ENCODE measurements at regions not wholly inside any gene's neighbourhood (a gene's known extent, or its start where the extent isn't known, plus 50 kb on each side); places are given as distances from the start of the nearest gene placed in this dataset.

DNA sequence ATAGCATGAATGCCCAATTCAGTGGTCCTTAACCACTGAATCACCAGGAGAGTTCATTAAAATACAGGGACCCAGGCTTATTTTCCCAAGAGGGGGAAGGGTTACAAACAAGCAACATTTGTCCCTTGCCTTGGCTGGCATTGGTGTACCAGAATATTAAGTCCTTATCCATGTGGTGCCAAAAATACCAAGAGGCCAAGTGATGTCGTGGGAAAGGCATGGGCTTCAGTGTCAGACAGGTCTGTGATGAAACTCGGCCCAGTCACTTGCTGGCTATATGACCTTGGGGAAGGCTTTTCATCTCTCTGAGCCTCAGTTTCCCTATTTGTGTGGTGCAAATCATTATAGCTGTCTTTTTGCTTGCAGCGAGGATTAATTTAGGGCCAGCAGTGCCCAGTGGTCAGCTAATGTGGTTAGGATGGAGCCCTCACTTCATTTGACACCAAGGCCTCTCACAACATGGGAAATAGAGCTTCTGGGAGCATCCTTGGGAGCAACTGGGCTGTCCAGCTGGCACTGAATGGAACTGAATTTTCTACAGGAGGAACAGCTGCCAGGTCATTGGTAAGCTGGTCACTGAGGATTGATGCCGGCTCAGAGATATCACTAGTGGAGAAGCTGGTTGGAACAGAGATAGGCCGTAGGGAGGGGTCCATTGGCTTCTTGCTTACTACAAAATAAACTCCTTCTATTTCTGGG, 77.2 kb upstream of the PPP2R5A start:
- WGBS (ENCODE audit: insufficient coverage), result 39% methylated on average over 2 of the region's 5 CpGs

GRCh38 chr1:212208978-212209644, 76.1 kb upstream of the PPP2R5A start:
- WGBS (ENCODE audit: insufficient coverage), result no CpG with 5 or more reads among the region's 2 CpGs
- Histone ChIP-seq H3K27me3 (ENCODE audit: control insufficient read depth, insufficient read depth, low read length) (no peaks in the 10 kb centered on the region), H3K4me3 (ENCODE audit: low read depth, low read length) (no peak overlapping the region), H3K27ac (ENCODE audit: low read depth, low read length) (no peak overlapping the region), H3K9me3 (ENCODE audit: control insufficient read depth, insufficient read depth, low read length) (no peaks in the 10 kb centered on the region), H3K36me3 (ENCODE audit: control insufficient read depth, insufficient read depth, low read length) (no peaks in the 10 kb centered on the region), H3K4me1 (ENCODE audit: control insufficient read depth, insufficient read depth, low read length) (peaks cover 5% of the 10 kb centered on the region)
- no peak for DNase-seq (ENCODE audit: low read depth in 4 of 6, low spot score in 6 of 6)

More for the DNA sequence above, 77.2 kb upstream of the PPP2R5A start:
- H3K36me3 ChIP-seq (ENCODE audit: control insufficient read depth, insufficient read depth, low read length), result no peaks in the 10 kb centered on the region
- peaks cover 5% of the 10 kb centered on the region for H3K4me1 ChIP-seq (ENCODE audit: control insufficient read depth, insufficient read depth, low read length)
- H3K27ac ChIP-seq (ENCODE audit: low read depth, low read length), result no peak overlapping the region
- no peaks in the 10 kb centered on the region for H3K27me3 ChIP-seq (ENCODE audit: control insufficient read depth, insufficient read depth, low read length)
- H3K4me3 ChIP-seq (ENCODE audit: low read depth, low read length), result no peak overlapping the region
- peak in 2 of 6 donors; percentile 44 to 49 for DNase-seq (ENCODE audit: low read depth in 4 of 6, low spot score in 6 of 6)
- H3K9me3 ChIP-seq (ENCODE audit: control insufficient read depth, insufficient read depth, low read length), result no peaks in the 10 kb centered on the region

DNA sequence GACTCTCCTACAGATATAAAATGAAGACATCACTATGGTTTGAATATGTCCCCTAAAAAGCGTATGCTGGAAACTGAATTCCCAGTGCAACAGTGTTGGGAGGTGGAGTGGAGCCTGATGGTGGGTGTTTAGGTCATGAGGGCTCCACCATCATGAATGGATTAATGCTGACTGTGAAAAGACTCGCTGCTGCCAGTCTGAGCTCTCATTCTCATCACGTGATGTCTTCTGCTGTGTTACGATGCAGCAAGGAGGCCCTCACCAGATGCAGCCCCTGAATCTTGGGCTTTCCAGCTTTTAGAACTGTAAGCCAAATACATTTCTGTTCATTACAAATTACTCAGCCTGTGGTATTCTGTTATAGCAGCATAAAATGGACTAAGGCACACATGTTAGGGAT, 73.8 kb upstream of the PPP2R5A start:
- no peaks in the 10 kb centered on the region for H3K36me3 ChIP-seq (ENCODE audit: control insufficient read depth, insufficient read depth, low read length)
- no peak overlapping the region for H3K4me3 ChIP-seq (ENCODE audit: low read depth, low read length)
- WGBS (ENCODE audit: insufficient coverage), result 90% methylated on average over 2 of the region's 4 CpGs
- no peaks in the 10 kb centered on the region for H3K27me3 ChIP-seq (ENCODE audit: control insufficient read depth, insufficient read depth, low read length)
- no peak for DNase-seq (ENCODE audit: low read depth in 4 of 6, low spot score in 6 of 6)
- H3K4me1 ChIP-seq (ENCODE audit: control insufficient read depth, insufficient read depth, low read length), result peaks cover 5% of the 10 kb centered on the region
- no peak overlapping the region for H3K27ac ChIP-seq (ENCODE audit: low read depth, low read length)
- H3K9me3 ChIP-seq (ENCODE audit: control insufficient read depth, insufficient read depth, low read length), result no peaks in the 10 kb centered on the region

- Histone ChIP-seq H3K9me3 (ENCODE audit: control insufficient read depth, insufficient read depth, low read length) (no peaks in the 10 kb centered on the region), H3K27me3 (ENCODE audit: control insufficient read depth, insufficient read depth, low read length) (no peaks in the 10 kb centered on the region), H3K36me3 (ENCODE audit: control insufficient read depth, insufficient read depth, low read length) (no peaks in the 10 kb centered on the region), H3K27ac (ENCODE audit: low read depth, low read length) (no peak overlapping the region), H3K4me3 (ENCODE audit: low read depth, low read length) (no peak overlapping the region), H3K4me1 (ENCODE audit: control insufficient read depth, insufficient read depth, low read length) (peaks cover 5% of the 10 kb centered on the region)
- DNase-seq (ENCODE audit: low read depth in 4 of 6, low spot score in 6 of 6), result no peak
- no CpG with 5 or more reads among the region's 4 CpGs for WGBS (ENCODE audit: insufficient coverage)
Measured at GRCh38 chr1:212212343-212212742, 72.9 kb upstream of the PPP2R5A start.

DNA sequence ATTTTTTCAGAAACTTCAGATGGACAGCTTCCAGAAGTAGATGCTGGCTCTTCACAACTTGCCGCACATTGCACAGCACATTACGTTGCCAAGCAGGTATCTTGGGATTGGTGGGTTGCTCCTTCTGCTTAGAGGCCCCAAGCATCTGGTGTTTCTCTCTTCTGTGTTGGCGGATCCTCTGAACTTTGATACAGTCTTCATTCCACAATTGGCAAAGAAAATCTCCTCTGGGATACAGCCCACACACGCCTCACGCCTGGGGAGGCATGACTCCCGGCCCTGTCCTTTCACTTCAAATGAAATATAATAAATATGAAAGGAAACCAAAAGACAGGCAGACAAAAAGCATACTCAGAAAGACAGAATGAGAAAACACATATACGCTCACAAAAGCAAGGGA, 72.3 kb upstream of the PPP2R5A start:
- no peak overlapping the region for H3K4me3 ChIP-seq (ENCODE audit: low read depth, low read length)
- H3K9me3 ChIP-seq (ENCODE audit: control insufficient read depth, insufficient read depth, low read length), result no peaks in the 10 kb centered on the region
- no peaks in the 10 kb centered on the region for H3K27me3 ChIP-seq (ENCODE audit: control insufficient read depth, insufficient read depth, low read length)
- H3K36me3 ChIP-seq (ENCODE audit: control insufficient read depth, insufficient read depth, low read length), result no peaks in the 10 kb centered on the region
- 100% methylated on average over 2 of the region's 7 CpGs for WGBS (ENCODE audit: insufficient coverage)
- peaks cover 3% of the 10 kb centered on the region for H3K4me1 ChIP-seq (ENCODE audit: control insufficient read depth, insufficient read depth, low read length)
- no peak overlapping the region for H3K27ac ChIP-seq (ENCODE audit: low read depth, low read length)
- no peak for DNase-seq (ENCODE audit: low read depth in 4 of 6, low spot score in 6 of 6)

GRCh38 chr1:212213784-212214183, 71.4 kb upstream of the PPP2R5A start:
- Histone ChIP-seq H3K27me3 (ENCODE audit: control insufficient read depth, insufficient read depth, low read length) (no peaks in the 10 kb centered on the region), H3K27ac (ENCODE audit: low read depth, low read length) (no peak overlapping the region), H3K9me3 (ENCODE audit: control insufficient read depth, insufficient read depth, low read length) (no peaks in the 10 kb centered on the region), H3K4me1 (ENCODE audit: control insufficient read depth, insufficient read depth, low read length) (no peaks in the 10 kb centered on the region), H3K4me3 (ENCODE audit: low read depth, low read length) (no peak overlapping the region), H3K36me3 (ENCODE audit: control insufficient read depth, insufficient read depth, low read length) (no peaks in the 10 kb centered on the region)
- whole genome bisulfite sequencing (ENCODE audit: insufficient coverage), result no CpG with 5 or more reads among the region's 2 CpGs
- no peak for DNase-seq (ENCODE audit: low read depth in 4 of 6, low spot score in 6 of 6)

DNA sequence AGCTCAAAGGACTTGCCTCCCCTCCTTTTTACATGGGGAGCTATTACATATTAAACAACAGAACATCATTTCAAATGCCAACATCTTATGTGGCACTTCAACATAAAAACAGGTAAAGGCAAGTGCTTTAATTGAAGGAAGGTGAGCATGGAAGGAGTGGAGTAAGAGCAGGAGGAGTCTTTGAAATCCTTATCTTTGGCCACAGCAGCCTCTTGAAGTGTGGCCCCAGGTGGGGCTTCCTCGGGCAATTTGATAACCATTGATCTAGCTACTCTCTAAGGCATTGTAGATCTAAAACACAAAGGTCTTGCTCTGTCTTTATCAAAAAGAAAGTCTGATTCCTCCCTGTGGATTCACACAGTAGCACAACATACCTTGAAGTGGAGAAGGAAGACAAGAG, 70.9 kb upstream of the PPP2R5A start:
- no CpG with 5 or more reads among the region's 1 CpG for WGBS (ENCODE audit: insufficient coverage)
- H3K27me3 ChIP-seq (ENCODE audit: control insufficient read depth, insufficient read depth, low read length), result no peaks in the 10 kb centered on the region
- no peak for DNase-seq (ENCODE audit: low read depth in 4 of 6, low spot score in 6 of 6)
- no peaks in the 10 kb centered on the region for H3K4me1 ChIP-seq (ENCODE audit: control insufficient read depth, insufficient read depth, low read length)
- no peak overlapping the region for H3K4me3 ChIP-seq (ENCODE audit: low read depth, low read length)
- H3K9me3 ChIP-seq (ENCODE audit: control insufficient read depth, insufficient read depth, low read length), result no peaks in the 10 kb centered on the region
- H3K27ac ChIP-seq (ENCODE audit: low read depth, low read length), result no peak overlapping the region
- no peaks in the 10 kb centered on the region for H3K36me3 ChIP-seq (ENCODE audit: control insufficient read depth, insufficient read depth, low read length)

DNA sequence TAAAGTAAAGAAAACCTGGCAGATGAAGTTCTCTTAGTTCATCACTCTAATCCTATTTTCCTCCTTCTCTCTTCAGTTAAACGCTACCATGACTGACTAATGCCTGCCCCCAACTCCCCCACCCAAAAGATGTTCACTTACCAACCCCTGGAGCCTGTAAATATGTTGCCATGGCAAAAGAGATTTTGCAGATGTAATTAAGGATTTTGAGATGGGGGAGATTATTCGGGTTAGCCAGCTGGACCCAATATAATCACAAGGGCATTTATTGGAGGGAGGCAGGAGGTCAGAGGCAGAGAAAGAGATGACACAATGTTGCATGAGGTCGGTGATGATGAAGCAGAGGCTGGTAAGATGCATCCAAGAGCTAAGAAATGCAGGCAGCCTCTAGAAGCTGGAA, 69.3 kb upstream of the PPP2R5A start:
- 83% methylated on average over 1 of the region's 3 CpGs for WGBS (ENCODE audit: insufficient coverage)
- no peaks in the 10 kb centered on the region for H3K9me3 ChIP-seq (ENCODE audit: control insufficient read depth, insufficient read depth, low read length)
- H3K4me1 ChIP-seq (ENCODE audit: control insufficient read depth, insufficient read depth, low read length), result no peaks in the 10 kb centered on the region
- no peak for DNase-seq (ENCODE audit: low read depth in 4 of 6, low spot score in 6 of 6)
- H3K4me3 ChIP-seq (ENCODE audit: low read depth, low read length), result no peak overlapping the region
- H3K36me3 ChIP-seq (ENCODE audit: control insufficient read depth, insufficient read depth, low read length), result no peaks in the 10 kb centered on the region
- no peak overlapping the region for H3K27ac ChIP-seq (ENCODE audit: low read depth, low read length)
- no peaks in the 10 kb centered on the region for H3K27me3 ChIP-seq (ENCODE audit: control insufficient read depth, insufficient read depth, low read length)

DNA sequence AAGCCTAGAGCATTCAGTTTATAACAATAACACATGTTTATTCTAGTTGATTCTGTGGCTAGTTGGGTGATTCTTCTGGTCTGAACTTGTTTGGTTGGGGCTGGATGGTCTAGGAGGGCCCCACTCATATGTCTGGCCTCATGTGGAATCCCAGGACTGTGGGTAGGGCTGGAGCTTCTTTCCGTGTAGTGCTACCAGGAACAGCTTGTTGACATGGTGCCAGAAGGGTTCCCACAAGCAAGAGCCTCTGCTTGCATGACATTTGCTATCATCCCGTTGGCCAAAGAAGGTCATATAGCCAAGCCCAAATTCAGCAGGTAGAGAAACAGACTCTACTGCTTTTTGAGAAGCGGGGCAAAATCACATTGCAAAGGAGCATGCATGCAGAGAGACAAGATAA, 67.6 kb upstream of the PPP2R5A start:
- no peaks in the 10 kb centered on the region for H3K36me3 ChIP-seq (ENCODE audit: control insufficient read depth, insufficient read depth, low read length)
- H3K4me3 ChIP-seq (ENCODE audit: low read depth, low read length), result no peak overlapping the region
- H3K27ac ChIP-seq (ENCODE audit: low read depth, low read length), result no peak overlapping the region
- DNase-seq (ENCODE audit: low read depth in 4 of 6, low spot score in 6 of 6), result no peak
- H3K9me3 ChIP-seq (ENCODE audit: control insufficient read depth, insufficient read depth, low read length), result no peaks in the 10 kb centered on the region
- H3K4me1 ChIP-seq (ENCODE audit: control insufficient read depth, insufficient read depth, low read length), result no peaks in the 10 kb centered on the region
- WGBS (ENCODE audit: insufficient coverage), result 86% methylated on average over 2 of the region's 3 CpGs
- no peaks in the 10 kb centered on the region for H3K27me3 ChIP-seq (ENCODE audit: control insufficient read depth, insufficient read depth, low read length)

DNA sequence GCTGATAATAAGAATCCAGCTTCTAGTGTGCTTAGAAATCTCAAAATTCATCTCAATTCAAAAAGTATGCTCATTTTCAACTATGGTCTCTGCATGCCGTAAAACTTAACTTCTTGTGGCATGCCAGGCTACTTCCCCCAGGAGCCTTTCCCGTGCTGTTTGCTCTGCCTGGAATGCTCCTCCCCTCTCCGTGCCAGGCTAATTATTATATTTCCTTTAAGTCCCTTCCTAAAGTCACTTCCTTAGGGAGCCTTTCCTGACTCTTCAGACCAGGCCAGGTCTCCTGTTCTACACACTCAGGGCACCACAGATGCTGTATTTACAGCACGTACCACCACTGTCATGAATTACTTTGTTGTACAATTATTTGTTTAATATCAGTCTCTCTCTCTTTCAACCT, 67.1 kb upstream of the PPP2R5A start:
- H3K4me1 ChIP-seq (ENCODE audit: control insufficient read depth, insufficient read depth, low read length), result no peaks in the 10 kb centered on the region
- no peak for DNase-seq (ENCODE audit: low read depth in 4 of 6, low spot score in 6 of 6)
- H3K27me3 ChIP-seq (ENCODE audit: control insufficient read depth, insufficient read depth, low read length), result no peaks in the 10 kb centered on the region
- no peaks in the 10 kb centered on the region for H3K9me3 ChIP-seq (ENCODE audit: control insufficient read depth, insufficient read depth, low read length)
- H3K27ac ChIP-seq (ENCODE audit: low read depth, low read length), result no peak overlapping the region
- 84% methylated on average over 3 of the region's 4 CpGs for WGBS (ENCODE audit: insufficient coverage)
- H3K36me3 ChIP-seq (ENCODE audit: control insufficient read depth, insufficient read depth, low read length), result no peaks in the 10 kb centered on the region
- no peak overlapping the region for H3K4me3 ChIP-seq (ENCODE audit: low read depth, low read length)

Data from spinal cord (tissue), 9 donors.